CD1c-positive myeloid dendritic cell (primary cell): ENCODE measurements at regions not wholly inside any gene's neighbourhood (a gene's known extent, or its start where the extent isn't known, plus 50 kb on each side); places are given as distances from the start of the nearest gene placed in this dataset.

Source experiments
- DNase-seq: peaks from one replicate; pipeline ENCODE4 v3.0.0-alpha.2; 2016; ENCODE audit errors: extremely low spot score

DNA sequence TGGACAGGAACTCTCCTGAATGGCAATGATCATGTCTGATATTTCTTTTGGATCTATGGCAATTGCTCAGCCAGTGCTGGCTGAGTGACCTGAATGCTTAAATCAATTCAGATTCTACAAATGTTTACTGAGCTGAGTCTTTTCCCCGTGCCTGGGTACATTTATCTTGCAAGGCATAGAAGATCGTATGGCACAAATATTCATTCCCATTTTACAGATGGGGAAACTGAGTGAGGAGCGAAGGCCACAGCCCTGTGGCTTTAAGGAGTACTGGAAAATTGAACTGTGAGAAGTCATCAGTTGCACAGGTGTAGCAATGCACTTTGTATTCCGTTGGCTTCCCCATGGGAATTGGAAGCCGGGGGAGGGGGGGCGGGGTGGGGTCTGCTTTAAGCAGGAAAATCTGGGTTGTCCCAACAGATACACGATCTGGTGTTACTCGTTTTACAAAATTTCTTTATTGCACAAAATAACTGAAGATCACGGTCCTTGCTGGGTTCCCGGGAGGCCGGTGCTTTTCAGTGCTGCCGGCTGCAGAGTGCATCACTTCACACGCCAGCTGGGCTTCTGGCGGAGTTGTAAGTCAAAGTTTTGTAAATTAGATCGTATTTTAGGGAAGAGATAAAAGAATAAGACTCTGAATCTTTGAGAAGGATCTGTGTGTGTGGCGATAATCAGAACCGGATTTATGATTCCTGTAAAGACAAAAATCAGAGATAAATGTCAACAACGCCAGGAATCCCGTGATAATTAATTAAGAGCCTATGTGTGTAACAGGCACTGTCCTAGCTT is 75.0 kb upstream of the MAP1LC3B2 start:
- DNase-seq, result no peak

- DNase-seq, result no peak
These were observed 74.4 kb upstream of the MAP1LC3B2 start for GRCh38 chr12:116484807-116485206.

DNA sequence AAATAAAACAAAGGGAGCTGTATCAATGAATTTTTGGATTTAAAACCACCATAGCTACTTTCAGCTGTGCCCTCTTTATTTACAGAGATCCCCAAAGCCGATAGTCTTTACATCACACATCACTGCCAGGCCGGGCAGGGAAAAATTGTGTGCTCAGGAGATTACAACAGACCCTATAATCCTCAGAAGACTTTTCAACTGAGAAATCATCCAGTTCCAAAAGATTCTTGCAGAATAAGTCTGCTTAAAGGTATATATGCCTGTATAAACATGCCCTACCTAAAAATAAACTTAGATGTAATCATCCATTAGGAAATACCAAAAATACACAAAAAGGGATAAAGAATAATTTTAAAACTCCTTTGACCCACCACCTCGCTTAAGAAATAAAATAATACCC is 70.1 kb upstream of the MAP1LC3B2 start:
- DNase-seq, result no peak

- DNase-seq, result no peak
These were observed 68.7 kb upstream of the MAP1LC3B2 start for GRCh38 chr12:116490471-116490870.

DNA sequence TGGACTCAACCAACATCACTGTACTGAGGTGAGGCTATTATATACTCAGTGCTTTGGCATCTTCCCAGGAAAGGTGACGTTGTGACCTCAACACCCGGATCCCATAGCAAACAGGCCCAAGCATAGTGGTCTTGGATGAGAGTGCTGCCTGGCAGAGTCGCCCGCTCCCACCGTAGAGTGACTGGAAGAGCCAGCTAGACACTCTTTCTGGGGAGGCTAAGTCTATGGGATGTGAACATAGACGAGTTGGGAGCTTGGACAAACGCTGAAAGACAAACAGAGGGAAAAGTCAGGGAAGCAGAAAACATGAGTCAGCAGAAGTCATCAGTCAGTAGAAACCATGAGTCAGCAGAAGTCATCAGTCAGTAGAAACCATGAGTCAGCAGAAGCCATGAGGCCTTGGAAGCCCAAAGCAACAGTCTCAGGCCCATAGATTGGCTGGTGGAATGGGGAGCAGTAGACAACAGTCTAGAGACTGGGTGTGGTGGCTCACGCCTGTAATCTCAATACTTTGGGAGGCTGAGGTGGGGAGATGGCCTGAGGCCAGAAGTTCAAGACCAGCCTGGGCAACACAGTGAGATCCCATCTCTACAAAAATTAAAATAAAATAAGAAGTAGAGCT is 66.4 kb upstream of the MAP1LC3B2 start:
- no peak for DNase-seq

DNA sequence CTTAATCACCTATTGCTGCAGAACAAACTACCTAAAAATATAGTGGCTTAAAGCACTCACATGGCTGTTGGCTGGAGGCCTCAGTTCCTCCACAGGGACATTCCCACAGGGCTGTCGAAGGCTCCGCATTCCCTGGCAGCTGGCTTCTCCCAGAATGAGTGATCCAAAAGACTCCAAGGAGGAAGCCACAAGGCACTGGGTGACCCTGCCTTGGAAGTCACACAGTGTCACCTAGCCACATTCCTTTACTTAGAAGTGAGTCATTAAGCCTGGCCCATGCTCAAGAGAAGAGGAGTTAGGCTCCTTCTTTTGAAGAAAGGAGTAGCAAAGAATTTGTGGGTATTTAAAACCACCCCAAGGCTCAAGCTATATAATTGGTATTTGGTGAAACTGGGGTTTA is 63.9 kb upstream of the MAP1LC3B2 start:
- DNase-seq, result no peak

- DNase-seq, result no peak
These were observed 62.1 kb upstream of the MAP1LC3B2 start for GRCh38 chr12:116497051-116497591.

GRCh38 chr12:116498471-116498870 is 60.7 kb upstream of the MAP1LC3B2 start:
- DNase-seq, result no peak

DNA sequence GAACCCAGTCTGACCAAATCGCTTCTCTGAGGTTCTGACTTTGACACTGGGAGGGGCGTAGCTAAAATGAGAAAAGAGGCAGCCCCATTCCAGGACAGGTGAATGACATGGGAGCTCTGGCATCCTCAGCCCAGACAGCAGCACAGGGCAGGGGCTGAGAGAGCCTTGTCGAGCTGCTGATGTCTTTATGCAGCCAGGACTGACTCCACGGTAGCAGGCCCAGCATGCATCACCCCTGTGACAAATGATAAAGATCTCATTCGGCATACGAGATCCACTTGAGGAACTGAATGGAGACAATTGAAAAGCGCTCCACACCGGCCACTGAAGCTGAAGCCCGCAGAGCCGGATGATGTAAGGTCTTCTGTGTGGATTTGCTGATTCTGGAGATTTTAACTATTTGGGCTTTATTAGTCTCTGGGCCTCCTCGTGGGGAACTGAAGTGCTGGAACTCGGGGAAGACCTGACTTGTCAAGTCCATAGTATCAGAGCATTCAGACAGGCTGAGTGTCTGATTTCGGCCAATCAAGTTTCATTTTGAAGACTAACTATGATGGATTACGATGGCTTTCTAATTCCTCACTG is 56.9 kb upstream of the MAP1LC3B2 start:
- no peak for DNase-seq

DNA sequence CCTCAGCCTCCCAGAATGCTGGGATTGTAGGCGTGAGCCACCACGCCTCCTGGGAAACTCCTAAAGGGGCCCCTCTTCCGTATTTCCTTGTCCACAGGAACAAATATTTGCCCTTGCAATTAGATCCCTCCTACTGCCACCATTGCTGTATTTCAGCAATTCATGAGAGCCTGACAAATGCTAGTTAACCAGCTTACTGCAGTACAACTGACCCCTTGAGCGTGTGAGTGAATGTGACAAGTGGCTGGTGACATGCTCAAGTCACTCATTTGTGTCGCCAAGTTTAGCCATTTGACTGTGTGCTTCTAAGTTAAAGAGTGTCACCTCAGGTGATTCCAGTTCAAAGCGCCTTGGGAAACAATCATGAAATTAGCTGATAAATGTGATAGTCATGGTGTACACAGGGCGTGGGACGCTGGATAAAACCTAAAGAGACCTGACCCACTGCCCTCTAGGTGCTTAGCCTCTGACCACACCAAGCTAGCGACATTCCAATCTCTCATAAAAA is 56.1 kb upstream of the MAP1LC3B2 start:
- DNase-seq, result no peak

- no peak for DNase-seq
These were observed 54.7 kb upstream of the MAP1LC3B2 start for GRCh38 chr12:116504438-116504837.

- DNase-seq, result no peak
These were observed 52.5 kb upstream of the MAP1LC3B2 start for GRCh38 chr12:116506697-116507064.

GRCh38 chr12:116508145-116509121 is 50.7 kb upstream of the MAP1LC3B2 start:
- no peak for DNase-seq
